Lower lobe of right lung (tissue), 2 donors: ENCODE measurements at regions not wholly inside any gene's neighbourhood (a gene's known extent, or its start where the extent isn't known, plus 50 kb on each side); places are given as distances from the start of the nearest gene placed in this dataset.

Experiments used
- ATAC-seq, 2 donors: fragments of 200-7000 bp; cut with Tn5 transposase; one replicate each; pipeline ENCODE4 v1.9.1; 2020 to 2022; ENCODE audit warnings: mild to moderate bottlenecking in 2 of 2, moderate library complexity in 2 of 2
- DNase-seq: peaks from one replicate; pipeline ENCODE4 v3.0.0-alpha.2; 2020
- H3K27ac ChIP-seq: fragments of 200-600 bp; one replicate; pipeline ENCODE4 v1.8.0; 2022
- H3K27me3 ChIP-seq: fragments of 200-600 bp; one replicate; pipeline ENCODE4 v1.8.0; 2022; ENCODE audit warnings: low read depth
- H3K36me3 ChIP-seq: fragments of 200-600 bp; one replicate; pipeline ENCODE4 v1.8.0; 2022; ENCODE audit warnings: mild to moderate bottlenecking
- H3K4me1 ChIP-seq: fragments of 200-600 bp; one replicate; pipeline ENCODE4 v1.8.0; 2022
- H3K4me3 ChIP-seq: fragments of 200-600 bp; one replicate; pipeline ENCODE4 v1.8.0; 2022; ENCODE audit warnings: mild to moderate bottlenecking
- H3K9me3 ChIP-seq: fragments of 200-600 bp; one replicate; pipeline ENCODE4 v1.8.0; 2022
- CTCF ChIP-seq: fragments of 200-600 bp; IDR thresholded peaks from one replicate; pipeline ENCODE4 v1.8.0; 2022; ENCODE audit warnings: antibody characterized with exemption, mild to moderate bottlenecking
- intact Hi-C: fragments of 100-400 bp; cut with DNase I; formaldehyde crosslinking; loops from one replicate; pipeline ENCODE4 v1.11.0; 2022
- donor health status: DM: no; HTN: yes; CAD: no; lungs with severe emphysema.

- H3K27me3 ChIP-seq: no peaks in the 10 kb centered on the region
- no peaks in the 10 kb centered on the region for H3K36me3 ChIP-seq
- H3K4me3 ChIP-seq: no peak overlapping the region
- H3K4me1 ChIP-seq: no peaks in the 10 kb centered on the region
- DNase-seq (no peak), ATAC-seq (no peak)
- intact Hi-C loops: no loop called here
- H3K9me3 ChIP-seq: no peaks in the 10 kb centered on the region
- no peak for TF ChIP-seq CTCF
- no peak overlapping the region for H3K27ac ChIP-seq
Observed at GRCh38 chr4:110309675-110310074, 111.3 kb upstream of the ELOVL6 start.

GRCh38 chr4:110306303-110306702 lies 107.9 kb upstream of the ELOVL6 start:
- no peak for TF ChIP-seq CTCF
- ATAC-seq (no peak), DNase-seq (no peak)
- Histone ChIP-seq H3K27me3 (no peaks in the 10 kb centered on the region), H3K27ac (no peak overlapping the region), H3K4me3 (no peak overlapping the region), H3K36me3 (no peaks in the 10 kb centered on the region), H3K9me3 (no peaks in the 10 kb centered on the region), H3K4me1 (no peaks in the 10 kb centered on the region)
- intact Hi-C loops: no loop called here

GRCh38 chr4:110305455-110305854 lies 107.0 kb upstream of the ELOVL6 start:
- DNase-seq: no peak
- no peaks in the 10 kb centered on the region for H3K36me3 ChIP-seq
- no peaks in the 10 kb centered on the region for H3K9me3 ChIP-seq
- H3K27me3 ChIP-seq: no peaks in the 10 kb centered on the region
- ATAC-seq: no peak
- H3K4me3 ChIP-seq: no peak overlapping the region
- H3K4me1 ChIP-seq: no peaks in the 10 kb centered on the region
- TF ChIP-seq CTCF: no peak
- intact Hi-C loops: no loop called here
- H3K27ac ChIP-seq: no peak overlapping the region

GRCh38 chr4:110296892-110297291 lies 98.5 kb upstream of the ELOVL6 start:
- intact Hi-C loops: no loop called here
- no peaks in the 10 kb centered on the region for H3K36me3 ChIP-seq
- no peak overlapping the region for H3K4me3 ChIP-seq
- no peak for DNase-seq
- no peak for ATAC-seq
- no peak overlapping the region for H3K27ac ChIP-seq
- H3K4me1 ChIP-seq: no peaks in the 10 kb centered on the region
- TF ChIP-seq CTCF: no peak
- no peaks in the 10 kb centered on the region for H3K27me3 ChIP-seq
- H3K9me3 ChIP-seq: no peaks in the 10 kb centered on the region

- no peak for ATAC-seq
- Histone ChIP-seq H3K36me3 (no peaks in the 10 kb centered on the region), H3K27ac (no peak overlapping the region), H3K9me3 (no peaks in the 10 kb centered on the region), H3K4me1 (no peaks in the 10 kb centered on the region), H3K4me3 (no peak overlapping the region), H3K27me3 (no peaks in the 10 kb centered on the region)
- intact Hi-C loops: no loop called here
- DNase-seq: no peak
- no peak for TF ChIP-seq CTCF
Observed at GRCh38 chr4:110294165-110294564, 95.8 kb upstream of the ELOVL6 start.
